Endothelial cell of umbilical vein (primary cell): ENCODE measurements at regions not wholly inside any gene's neighbourhood (a gene's known extent, or its start where the extent isn't known, plus 50 kb on each side); places are given as distances from the start of the nearest gene placed in this dataset.

Source experiments
- BruUV-seq: library from RNA; stranded (reverse); fragments of 400-500 nt; replicated peaks from 2 replicates; lab custom pipeline; 2021; lab: Mats Ljungman, UMichigan
- CTCF ChIA-PET: fragments of 300-600, 350-600 bp; sonication (Branson Sonifier 250); formaldehyde crosslinking; loops from one replicate; lab custom pipeline; 2021; ENCODE audit warnings: antibody characterized with exemption, inconsistent platforms; lab: Charles Lee
- POLR2A ChIA-PET: fragments of 300-600, 350-600 bp; sonication (Branson Sonifier 250); formaldehyde crosslinking; loops from one replicate; lab custom pipeline; 2021; ENCODE audit warnings: antibody characterized with exemption, inconsistent platforms; lab: Charles Lee
- DNase-seq: peaks from one replicate; pipeline ENCODE4 v3.0.0-alpha.2; 2011; ENCODE audit warnings: low read depth, low spot score
- FAIRE-seq: peaks from 2 replicates; lab custom pipeline; 2011; peaks lifted over from hg19 to GRCh38; lab: Jason Lieb, UNC
- H2AFZ ChIP-seq: 2 replicates; pipeline ENCODE4 v1.6.0; 2012; ENCODE audit warnings: low read depth, low read length, control low read depth, inconsistent platforms
- H3K27ac ChIP-seq: 2 replicates; pipeline ENCODE4 v1.5.1; 2011; ENCODE audit warnings: low read depth, mild to moderate bottlenecking, control low read depth, low read length, moderate library complexity; ENCODE audit not compliant: insufficient read depth
- H3K27me3 ChIP-seq, 2 experiments: 2 replicates each; pipeline versions ENCODE4 v1.6.0 to v1.6.1; 2011; ENCODE audit warnings: low read length in 2 of 2, mixed read lengths in 1 of 2; ENCODE audit not compliant: control insufficient read depth in 2 of 2, insufficient read depth in 2 of 2
- H3K36me3 ChIP-seq, 2 experiments: 2 replicates in 1 of 2; 3 replicates in 1 of 2; pipeline ENCODE4 v1.5.1; 2011; ENCODE audit warnings: low read length in 2 of 2, mild to moderate bottlenecking in 1 of 2, moderate library complexity in 1 of 2; ENCODE audit not compliant: control insufficient read depth in 2 of 2, insufficient read depth in 2 of 2; ENCODE audit errors: extremely low read depth in 1 of 2
- H3K4me1 ChIP-seq: 3 replicates; pipeline ENCODE4 v1.5.1; 2011; ENCODE audit warnings: mild to moderate bottlenecking, low read length; ENCODE audit not compliant: control insufficient read depth, insufficient read depth; ENCODE audit errors: extremely low read depth
- H3K4me2 ChIP-seq: 2 replicates; pipeline ENCODE4 v1.6.1; 2011; ENCODE audit warnings: low read length, control low read depth, mixed read lengths; ENCODE audit not compliant: insufficient read depth
- H3K4me3 ChIP-seq, 3 experiments: fragments of 200-600 bp in 1 of 3; sonication (generic), shearing (Covaris generic) in 1 of 3; replicated peaks in 1 of 3; 2 replicates each; pipeline ENCODE4 v1.5.1; 2011 to 2016; ENCODE audit warnings: control low read depth in 3 of 3, low read length in 3 of 3, mild to moderate bottlenecking in 2 of 3, inconsistent platforms in 1 of 3, low read depth in 1 of 3, moderate library complexity in 1 of 3; ENCODE audit not compliant: insufficient read depth in 1 of 3
- H3K79me2 ChIP-seq: 2 replicates; pipeline ENCODE4 v1.6.0; 2012; ENCODE audit warnings: low read length, inconsistent platforms; ENCODE audit not compliant: control insufficient read depth, insufficient read depth
- H3K9ac ChIP-seq: replicated peaks from 2 replicates; pipeline ENCODE3; 2011; ENCODE audit warnings: low read length, control low read depth; ENCODE audit not compliant: insufficient read depth; ENCODE audit errors: extremely low read depth
- H3K9me1 ChIP-seq: replicated peaks from 3 replicates; pipeline ENCODE4 v1.6.0; 2011; ENCODE audit warnings: mild to moderate bottlenecking, low read length; ENCODE audit not compliant: control insufficient read depth, insufficient read depth; ENCODE audit errors: extremely low read depth
- H3K9me3 ChIP-seq: replicated peaks from 2 replicates; pipeline ENCODE4 v1.5.1; 2012; ENCODE audit warnings: low read length, inconsistent platforms; ENCODE audit not compliant: control insufficient read depth, insufficient read depth
- H4K20me1 ChIP-seq: replicated peaks from 2 replicates; pipeline ENCODE3; 2011; ENCODE audit warnings: mild to moderate bottlenecking, low read length; ENCODE audit not compliant: control insufficient read depth, insufficient read depth; ENCODE audit errors: extremely low read depth
- CTCF ChIP-seq, 2 donors: IDR thresholded peaks; 1 replicate in 1 of 2; 2 replicates in 1 of 2; pipeline ENCODE4 v1.5.1; 2011; ENCODE audit warnings: low read length in 2 of 2, mild to moderate bottlenecking in 2 of 2, moderate library complexity in 2 of 2, control low read depth in 1 of 2, inconsistent platforms in 1 of 2, low read depth in 1 of 2; ENCODE audit not compliant: insufficient read depth in 1 of 2; ENCODE audit errors: extremely low read depth in 1 of 2
- EZH2 ChIP-seq: IDR thresholded peaks from 2 replicates; pipeline ENCODE4 v1.6.1; 2012; ENCODE audit warnings: borderline replicate concordance, low read depth, mild to moderate bottlenecking, moderate library complexity, low read length, inconsistent platforms; ENCODE audit not compliant: severe bottlenecking
- FOS ChIP-seq: IDR thresholded peaks from 2 replicates; pipeline ENCODE4 v1.6.1; 2011; ENCODE audit warnings: mild to moderate bottlenecking, low read length, moderate library complexity, borderline replicate concordance; ENCODE audit not compliant: insufficient read depth
- GATA2 ChIP-seq: IDR thresholded peaks from 2 replicates; pipeline ENCODE4 v1.7.0; 2011; ENCODE audit warnings: low read depth, mild to moderate bottlenecking, moderate library complexity, mixed read lengths, low read length; ENCODE audit not compliant: insufficient read length, insufficient read depth
- JUN ChIP-seq: IDR thresholded peaks from 2 replicates; pipeline ENCODE4 v1.6.1; 2011; ENCODE audit warnings: borderline replicate concordance, low read depth; ENCODE audit not compliant: insufficient read length, insufficient read depth
- MAX ChIP-seq: IDR thresholded peaks from 2 replicates; pipeline ENCODE4 v1.6.1; 2011; ENCODE audit not compliant: insufficient read depth, insufficient read length
- MYC ChIP-seq: IDR thresholded peaks from one replicate; pipeline ENCODE4 v1.6.1; 2011; ENCODE audit warnings: mild to moderate bottlenecking, low read depth, low read length
- POLR2A ChIP-seq: IDR thresholded peaks from 2 replicates; pipeline ENCODE4 v1.6.1; 2012; ENCODE audit warnings: low read depth, mild to moderate bottlenecking, control low read depth, low read length
- POLR2AphosphoS5 ChIP-seq: IDR thresholded peaks from 2 replicates; pipeline ENCODE4 v1.6.1; 2012; ENCODE audit warnings: low read depth, mild to moderate bottlenecking, control low read depth, low read length, moderate library complexity; ENCODE audit not compliant: insufficient read depth
- dilution Hi-C: fragments of 300-500 bp; cut with MboI; formaldehyde crosslinking; loops from one replicate; pipeline ENCODE4 v1.15.0; 2019; ENCODE audit warnings: low sequenced_read_pairs; ENCODE audit not compliant: extremely low pct_ligation_motif_present
- intact Hi-C: fragments of 100-400 bp; cut with micrococcal nuclease; formaldehyde crosslinking; loops from one replicate; pipeline ENCODE4 v1.10.0; 2022

GRCh38 chr10:84583501-84583900 is 255.1 kb downstream of the CCSER2 start:
- DNase-seq: no peak
- no peaks in the 10 kb centered on the region for H3K9me3 ChIP-seq
- H2AFZ ChIP-seq: no peak overlapping the region
- H4K20me1 ChIP-seq: no peaks in the 10 kb centered on the region
- CTCF ChIA-PET: interaction anchor here (1.0 kb wide), 1 partner anchor 44 kb away, joined by 3 read pairs; no protein-coding TSS in a partner anchor
- FAIRE-seq: no peak
- H3K9me1 ChIP-seq: no peaks in the 10 kb centered on the region
- H3K36me3 ChIP-seq: no peaks in the 10 kb centered on the region
- H3K4me3 ChIP-seq: no peak overlapping the region
- TF ChIP-seq GATA2 (no peak), MAX (no peak), MYC (no peak), EZH2 (no peak), POLR2AphosphoS5 (no peak), FOS (no peak), POLR2A (no peak), JUN (no peak), CTCF (IDR thresholded peaks at IDR 0.05; ENCODE audit: extremely low read depth in 1 of 2, insufficient read depth in 1 of 2, low read depth in 1 of 2, low read length in 2 of 2) (no peak)
- no peaks in the 10 kb centered on the region for H3K27me3 ChIP-seq
- dilution Hi-C loops (no loop called here), intact Hi-C loops (no loop called here)
- no TSS peak for BruUV-seq
- POLR2A ChIA-PET: no interaction called here
- H3K4me1 ChIP-seq: no peaks in the 10 kb centered on the region
- no peak overlapping the region for H3K27ac ChIP-seq
- no peaks in the 10 kb centered on the region for H3K79me2 ChIP-seq
- H3K4me2 ChIP-seq: no peak overlapping the region
- no peak overlapping the region for H3K9ac ChIP-seq
